C4-2B (cell line): ENCODE measurements at regions not wholly inside any gene's neighbourhood (a gene's known extent, or its start where the extent isn't known, plus 50 kb on each side); places are given as distances from the start of the nearest gene placed in this dataset.

Source experiments
- CTCF ChIP-seq: fragments of 450-650 bp; conservative IDR thresholded peaks from 2 replicates; pipeline ENCODE4 v1.5.1; 2017; ENCODE audit warnings: mild to moderate bottlenecking
- ZFX ChIP-seq: fragments of 450-650 bp; IDR thresholded peaks from 2 replicates; pipeline ENCODE4 v1.6.1; 2017

GRCh38 chr2:67219651-67220050 is 177.5 kb upstream of the ETAA1 start:
- TF ChIP-seq CTCF (no peak), ZFX (no peak)
